Activated T-cell treated with anti-CD3 and anti-CD28 coated beads, Interleukin-2, amount 50 U/mL, for 72 hours (primary cell): ENCODE measurements at regions not wholly inside any gene's neighbourhood (a gene's known extent, or its start where the extent isn't known, plus 50 kb on each side); places are given as distances from the start of the nearest gene placed in this dataset.

Source experiments
- ATAC-seq, 2 donors: fragments of 150-1000 bp; cut with Tn5 transposase; replicated peaks in 1 of 2; 2 replicates each; pipeline ENCODE4 v1.10.0; 2021; ENCODE audit warnings: moderate library complexity in 2 of 2, mild to moderate bottlenecking in 1 of 2
- DNase-seq, 2 donors: peaks; one replicate each; pipeline ENCODE4 v3.0.0; 2021 to 2022; ENCODE audit warnings: mixed read lengths in 1 of 2
- H3K27ac Mint-ChIP-seq: one replicate; pipeline ENCODE4 v1.8.0; 2022; ENCODE audit warnings: mild to moderate bottlenecking, moderate library complexity, mixed read lengths
- H3K27me3 Mint-ChIP-seq: one replicate; pipeline ENCODE4 v1.8.0; 2022; ENCODE audit warnings: low read depth, mixed read lengths
- H3K36me3 Mint-ChIP-seq, 2 donors: one replicate each; pipeline ENCODE4 v1.8.0; 2022; ENCODE audit warnings: mixed read lengths in 2 of 2, mild to moderate bottlenecking in 1 of 2; ENCODE audit not compliant: insufficient read depth in 2 of 2
- H3K4me1 Mint-ChIP-seq: one replicate; pipeline ENCODE4 v1.8.0; 2022; ENCODE audit warnings: low read depth, mixed read lengths
- H3K4me3 Mint-ChIP-seq, 2 donors: one replicate each; pipeline ENCODE4 v1.8.0; 2022; ENCODE audit warnings: mild to moderate bottlenecking in 2 of 2, mixed read lengths in 2 of 2, moderate library complexity in 2 of 2
- H3K9me3 Mint-ChIP-seq, 2 donors: one replicate each; pipeline ENCODE4 v1.8.0; 2022; ENCODE audit warnings: mixed read lengths in 2 of 2

GRCh38 chr5:56490971-56491468, 257.9 kb upstream of the ANKRD55 start:
- ATAC-seq (peak; percentile 96 to 97), DNase-seq (peak; percentile 46 to 73)
- H3K9me3 Mint-ChIP-seq = peaks cover 3 to 4% of the 10 kb centered on the region in 2 donors
- peaks cover 2 to 10% of the 10 kb centered on the region in 2 donors for H3K36me3 Mint-ChIP-seq
- peak overlapping the region; percentile 93 for H3K27ac Mint-ChIP-seq
- peak overlapping the region; percentile 66 to 85 for H3K4me3 Mint-ChIP-seq
- no peaks in the 10 kb centered on the region for H3K27me3 Mint-ChIP-seq
- H3K4me1 Mint-ChIP-seq = peaks cover 38% of the 10 kb centered on the region

GRCh38 chr5:56489272-56489671, 256.1 kb upstream of the ANKRD55 start:
- DNase-seq (no peak), ATAC-seq (no peak)
- H3K4me3 Mint-ChIP-seq = no peak overlapping the region
- peaks cover 3 to 4% of the 10 kb centered on the region in 2 donors for H3K9me3 Mint-ChIP-seq
- H3K4me1 Mint-ChIP-seq = peaks cover 33% of the 10 kb centered on the region
- no peak overlapping the region for H3K27ac Mint-ChIP-seq
- no peaks in the 10 kb centered on the region for H3K27me3 Mint-ChIP-seq
- peaks cover 2 to 10% of the 10 kb centered on the region in 2 donors for H3K36me3 Mint-ChIP-seq

GRCh38 chr5:56487528-56488115, 254.5 kb upstream of the ANKRD55 start:
- Mint-ChIP-seq H3K4me3 (no peak overlapping the region), H3K27me3 (no peaks in the 10 kb centered on the region), H3K9me3 (peaks cover 3 to 4% of the 10 kb centered on the region in 2 donors), H3K36me3 (peaks cover 2 to 10% of the 10 kb centered on the region in 2 donors), H3K27ac (no peak overlapping the region), H3K4me1 (peaks cover 32% of the 10 kb centered on the region)
- ATAC-seq = no peak
- no peak for DNase-seq

- Mint-ChIP-seq H3K27ac (no peak overlapping the region), H3K4me3 (peak overlapping the region; percentile 89 to 94), H3K36me3 (peaks cover 2 to 8% of the 10 kb centered on the region in 2 donors)
Measured at GRCh38 chr5:56482363-56482762, 249.2 kb upstream of the ANKRD55 start.

GRCh38 chr5:56481428-56482357, 248.6 kb upstream of the ANKRD55 start:
- Mint-ChIP-seq H3K4me1 (peaks cover 49% of the 10 kb centered on the region), H3K27me3 (no peaks in the 10 kb centered on the region), H3K9me3 (peaks cover under 1% of the 10 kb centered on the region in 2 donors), H3K4me3 (peak overlapping the region; percentile 89 to 94), H3K27ac (peak overlapping the region; percentile 58), H3K36me3 (peaks cover under 1 to 5% of the 10 kb centered on the region in 2 donors)
- ATAC-seq = peak in 1 of 2 donors; percentile 15
- peak; percentile 14 to 34 for DNase-seq

More at GRCh38 chr5:56482363-56482762, 249.2 kb upstream of the ANKRD55 start:
- no peaks in the 10 kb centered on the region for H3K27me3 Mint-ChIP-seq
- H3K4me1 Mint-ChIP-seq = peaks cover 43% of the 10 kb centered on the region
- peaks cover 2 to 3% of the 10 kb centered on the region in 2 donors for H3K9me3 Mint-ChIP-seq
- ATAC-seq = no peak
- DNase-seq = no peak

- no peaks in the 10 kb centered on the region for H3K36me3 Mint-ChIP-seq
- peak overlapping the region; percentile 58 for H3K27ac Mint-ChIP-seq
- H3K27me3 Mint-ChIP-seq = no peaks in the 10 kb centered on the region
- H3K4me3 Mint-ChIP-seq = peak overlapping the region; percentile 89 to 94
- H3K9me3 Mint-ChIP-seq = no peaks in the 10 kb centered on the region
- ATAC-seq (peak; percentile 12 to 41), DNase-seq (peak; percentile 22 to 39)
- peaks cover 58% of the 10 kb centered on the region for H3K4me1 Mint-ChIP-seq
Measured at GRCh38 chr5:56480705-56481427, 247.7 kb upstream of the ANKRD55 start.

GRCh38 chr5:56480078-56480704, 247.1 kb upstream of the ANKRD55 start:
- Mint-ChIP-seq H3K27ac (peak overlapping the region; percentile 18), H3K27me3 (no peaks in the 10 kb centered on the region), H3K9me3 (no peaks in the 10 kb centered on the region), H3K4me3 (peak overlapping the region; percentile 77 to 85), H3K36me3 (no peaks in the 10 kb centered on the region), H3K4me1 (peaks cover 59% of the 10 kb centered on the region)
- peak; percentile 19 to 42 for DNase-seq
- ATAC-seq = peak; percentile 44 to 54

- Mint-ChIP-seq H3K4me3 (peak overlapping the region; percentile 77 to 85), H3K27ac (peak overlapping the region; percentile 18), H3K9me3 (no peaks in the 10 kb centered on the region), H3K4me1 (peaks cover 59% of the 10 kb centered on the region), H3K27me3 (no peaks in the 10 kb centered on the region), H3K36me3 (no peaks in the 10 kb centered on the region)
- DNase-seq (no peak), ATAC-seq (peak; percentile 45 to 49)
Measured at GRCh38 chr5:56479696-56480077, 246.6 kb upstream of the ANKRD55 start.

- Mint-ChIP-seq H3K27me3 (no peaks in the 10 kb centered on the region), H3K4me3 (peak overlapping the region; percentile 77 to 85), H3K4me1 (peaks cover 59% of the 10 kb centered on the region), H3K9me3 (no peaks in the 10 kb centered on the region), H3K27ac (peak overlapping the region; percentile 18), H3K36me3 (no peaks in the 10 kb centered on the region)
- DNase-seq = no peak
- no peak for ATAC-seq
Measured at GRCh38 chr5:56479126-56479525, 246.0 kb upstream of the ANKRD55 start.

- H3K27ac Mint-ChIP-seq = no peak overlapping the region
- ATAC-seq = no peak
- H3K36me3 Mint-ChIP-seq = no peaks in the 10 kb centered on the region
Measured at GRCh38 chr5:56478062-56478461, 244.9 kb upstream of the ANKRD55 start.

GRCh38 chr5:56476487-56476856, 243.3 kb upstream of the ANKRD55 start:
- no peak overlapping the region for H3K27ac Mint-ChIP-seq
- no peak for DNase-seq
- H3K4me1 Mint-ChIP-seq = peaks cover 50% of the 10 kb centered on the region
- ATAC-seq = no peak
- no peak overlapping the region for H3K4me3 Mint-ChIP-seq
- no peaks in the 10 kb centered on the region for H3K27me3 Mint-ChIP-seq
- no peaks in the 10 kb centered on the region for H3K9me3 Mint-ChIP-seq
- no peaks in the 10 kb centered on the region for H3K36me3 Mint-ChIP-seq

More at GRCh38 chr5:56478062-56478461, 244.9 kb upstream of the ANKRD55 start:
- Mint-ChIP-seq H3K27me3 (no peaks in the 10 kb centered on the region), H3K4me1 (peaks cover 59% of the 10 kb centered on the region), H3K9me3 (no peaks in the 10 kb centered on the region), H3K4me3 (peak overlapping the region; percentile 7 to 36)
- DNase-seq = no peak

GRCh38 chr5:56475689-56476486, 242.8 kb upstream of the ANKRD55 start:
- Mint-ChIP-seq H3K27me3 (no peaks in the 10 kb centered on the region), H3K27ac (no peak overlapping the region), H3K4me3 (no peak overlapping the region), H3K36me3 (no peaks in the 10 kb centered on the region), H3K4me1 (peaks cover 45% of the 10 kb centered on the region), H3K9me3 (no peaks in the 10 kb centered on the region)
- no peak for DNase-seq
- ATAC-seq = no peak
